H9 (cell line): ENCODE measurements at regions not wholly inside any gene's neighbourhood (a gene's known extent, or its start where the extent isn't known, plus 50 kb on each side); places are given as distances from the start of the nearest gene placed in this dataset.

Source experiments
- DNase-seq: peaks from one replicate; pipeline ENCODE4 v3.0.0-alpha.2; 2017
- H2AFZ ChIP-seq: one replicate; pipeline ENCODE4 v1.6.1; 2013; ENCODE audit warnings: mild to moderate bottlenecking, low read length, control low read depth, moderate library complexity
- H2AK5ac ChIP-seq: 2 replicates; pipeline ENCODE4 v1.6.1; 2013; ENCODE audit warnings: low read length, control low read depth, mixed read lengths; ENCODE audit not compliant: insufficient read length
- H2BK120ac ChIP-seq: one replicate; pipeline ENCODE4 v1.6.1; 2013; ENCODE audit warnings: low read depth, mild to moderate bottlenecking, low read length, control low read depth, inconsistent platforms; ENCODE audit not compliant: poor library complexity, severe bottlenecking
- H2BK12ac ChIP-seq: 2 replicates; pipeline ENCODE4 v1.6.1; 2013; ENCODE audit warnings: low read length, control low read depth, mixed read lengths, low read depth; ENCODE audit not compliant: insufficient read length
- H2BK15ac ChIP-seq: 2 replicates; pipeline ENCODE4 v1.6.1; 2013; ENCODE audit warnings: low read depth, low read length, control low read depth
- H2BK20ac ChIP-seq: one replicate; pipeline ENCODE4 v1.6.1; 2013; ENCODE audit warnings: low read depth, mild to moderate bottlenecking, low read length, control low read depth, inconsistent platforms; ENCODE audit not compliant: poor library complexity, severe bottlenecking
- H2BK5ac ChIP-seq: 2 replicates; pipeline ENCODE4 v1.6.1; 2013; ENCODE audit warnings: low read length, control low read depth, mixed read lengths; ENCODE audit not compliant: insufficient read length
- H3K14ac ChIP-seq: 2 replicates; pipeline ENCODE4 v1.6.1; 2013; ENCODE audit warnings: low read length, control low read depth; ENCODE audit not compliant: insufficient read depth
- H3K18ac ChIP-seq: 2 replicates; pipeline ENCODE4 v1.6.1; 2013; ENCODE audit warnings: low read depth, mild to moderate bottlenecking, mixed read lengths, low read length, control low read depth; ENCODE audit not compliant: insufficient read length
- H3K23ac ChIP-seq: 2 replicates; pipeline ENCODE4 v1.6.1; 2013; ENCODE audit warnings: low read length, control low read depth, mixed read lengths, low read depth; ENCODE audit not compliant: insufficient read length
- H3K23me2 ChIP-seq: 2 replicates; pipeline ENCODE4 v1.6.1; 2013; ENCODE audit warnings: low read depth, mild to moderate bottlenecking, mixed read lengths, low read length, control low read depth; ENCODE audit not compliant: insufficient read length, poor library complexity, severe bottlenecking
- H3K27ac ChIP-seq: 2 replicates; pipeline ENCODE4 v1.5.1; 2013; ENCODE audit warnings: low read length, control low read depth, mixed read lengths, low read depth; ENCODE audit not compliant: insufficient read length
- H3K27me3 ChIP-seq: 2 replicates; pipeline ENCODE4 v1.6.1; 2013; ENCODE audit warnings: low read length, control low read depth, inconsistent platforms; ENCODE audit not compliant: insufficient read depth
- H3K4ac ChIP-seq: 2 replicates; pipeline ENCODE4 v1.6.1; 2013; ENCODE audit warnings: low read depth, mild to moderate bottlenecking, control low read depth, inconsistent platforms, low read length, moderate library complexity
- H3K4me1 ChIP-seq: 2 replicates; pipeline ENCODE4 v1.6.1; 2013; ENCODE audit warnings: low read length, control low read depth, inconsistent platforms; ENCODE audit not compliant: insufficient read depth
- H3K4me2 ChIP-seq: 2 replicates; pipeline ENCODE4 v1.6.1; 2013; ENCODE audit warnings: low read length, control low read depth, mixed read lengths; ENCODE audit not compliant: insufficient read length, insufficient read depth
- H3K56ac ChIP-seq: 2 replicates; pipeline ENCODE4 v1.6.1; 2013; ENCODE audit warnings: low read depth, mild to moderate bottlenecking, mixed read lengths, low read length, control low read depth; ENCODE audit not compliant: insufficient read length
- H3K79me1 ChIP-seq: 2 replicates; pipeline ENCODE4 v1.6.1; 2013; ENCODE audit warnings: low read depth, mild to moderate bottlenecking, moderate library complexity, low read length, control low read depth, inconsistent platforms; ENCODE audit not compliant: insufficient read depth, poor library complexity, severe bottlenecking
- H3K79me2 ChIP-seq: 2 replicates; pipeline ENCODE4 v1.6.1; 2013; ENCODE audit warnings: low read length, control low read depth, inconsistent platforms; ENCODE audit not compliant: insufficient read depth
- H3K9ac ChIP-seq: 2 replicates; pipeline ENCODE4 v1.6.1; 2013; ENCODE audit warnings: low read length, control low read depth, mixed read lengths; ENCODE audit not compliant: insufficient read length; ENCODE audit errors: extremely low read depth
- H3K9me3 ChIP-seq: one replicate; pipeline ENCODE4 v1.6.1; 2013; ENCODE audit warnings: low read depth, low read length, inconsistent platforms; ENCODE audit not compliant: control insufficient read depth
- H3T11ph ChIP-seq: one replicate; pipeline ENCODE4 v1.6.1; 2013; ENCODE audit warnings: mild to moderate bottlenecking, low read length, control low read depth, inconsistent platforms
- H4K20me1 ChIP-seq: one replicate; pipeline ENCODE4 v1.6.1; 2013; ENCODE audit not compliant: control insufficient read depth, insufficient read length, insufficient read depth
- H4K5ac ChIP-seq: 2 replicates; pipeline ENCODE4 v1.6.1; 2013; ENCODE audit warnings: low read depth, mild to moderate bottlenecking, mixed read lengths, low read length, control low read depth; ENCODE audit not compliant: insufficient read length
- H4K8ac ChIP-seq: replicated peaks from 2 replicates; pipeline ENCODE4 v1.6.1; 2013; ENCODE audit warnings: low read length, control low read depth, mixed read lengths, low read depth; ENCODE audit not compliant: insufficient read length
- H4K91ac ChIP-seq: 2 replicates; pipeline ENCODE4 v1.6.1; 2013; ENCODE audit warnings: low read depth, mild to moderate bottlenecking, moderate library complexity, mixed read lengths, low read length, control low read depth; ENCODE audit not compliant: insufficient read length
- H3K27ac Mint-ChIP-seq, 3 experiments: 2 replicates in 2 of 3; 3 replicates in 1 of 3; pipeline ENCODE4 v1.8.0; 2020 to 2021; ENCODE audit warnings: mixed read lengths in 3 of 3, mild to moderate bottlenecking in 1 of 3, moderate library complexity in 1 of 3
- H3K27me3 Mint-ChIP-seq: 2 replicates; pipeline ENCODE4 v1.8.0; 2021; ENCODE audit warnings: low read depth, mild to moderate bottlenecking, moderate library complexity, mixed read lengths
- H3K36me3 Mint-ChIP-seq, 3 experiments: 2 replicates in 2 of 3; 3 replicates in 1 of 3; pipeline ENCODE4 v1.8.0; 2020 to 2021; ENCODE audit warnings: low read depth in 3 of 3, mixed read lengths in 3 of 3; ENCODE audit not compliant: insufficient read depth in 1 of 3
- H3K4me1 Mint-ChIP-seq, 2 experiments: 2 replicates each; pipeline ENCODE4 v1.8.0; 2020; ENCODE audit warnings: mixed read lengths in 2 of 2
- H3K4me3 Mint-ChIP-seq, 2 experiments: 2 replicates in 1 of 2; 3 replicates in 1 of 2; pipeline ENCODE4 v1.8.0; 2020 to 2021; ENCODE audit warnings: mild to moderate bottlenecking in 2 of 2, mixed read lengths in 2 of 2, moderate library complexity in 1 of 2
- H3K9me3 Mint-ChIP-seq, 2 experiments: 2 replicates in 1 of 2; 3 replicates in 1 of 2; pipeline ENCODE4 v1.8.0; 2020; ENCODE audit warnings: mild to moderate bottlenecking in 2 of 2, mixed read lengths in 2 of 2, moderate library complexity in 1 of 2
- WGBS: extraction: QIAGEN DNeasy Blood & Tissue Kit; methylation state at CpG from one replicate; pipeline ENCODE4 v1.1.7; 2013; ENCODE audit warnings: missing lambda C conversion rate, low lambda C conversion rate, mixed read lengths; ENCODE audit not compliant: insufficient read length; ENCODE audit errors: extremely low coverage; 5-methylcytosine and 5-hydroxymethylcytosine counted together
- TF ChIP-seq, protein P1 (sequence below): fragments of 200-600 bp; sonication (generic); conservative IDR thresholded peaks from 3 replicates; pipeline ENCODE4 v1.8.0; 2021; ENCODE audit warnings: antibody characterized with exemption, mild to moderate bottlenecking

DNA sequence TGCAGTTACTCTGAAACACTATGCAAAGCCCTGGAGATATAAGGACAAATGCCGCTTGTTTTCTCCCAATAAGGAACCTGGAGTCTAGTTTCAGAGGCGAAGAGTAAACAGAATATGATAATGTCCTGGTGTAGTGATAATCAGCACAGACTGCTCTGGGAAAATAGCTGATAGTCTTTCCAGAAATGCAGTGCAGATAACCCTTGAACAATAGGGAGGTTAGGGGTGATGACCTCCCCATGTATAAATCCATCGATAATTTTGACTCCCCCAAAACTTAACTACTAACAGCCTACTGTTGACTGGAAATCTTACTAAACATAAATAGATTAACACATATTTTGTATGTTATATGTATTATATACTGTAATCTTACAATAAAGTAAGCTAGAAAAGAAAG is 1280.9 kb upstream of the TENM3 start:
- no peak overlapping the region for H2BK15ac ChIP-seq
- H3T11ph ChIP-seq = no peak overlapping the region
- H2AFZ ChIP-seq = no peak overlapping the region
- H4K8ac ChIP-seq = no peak overlapping the region
- H4K91ac ChIP-seq = no peak overlapping the region
- no peak overlapping the region for H3K18ac ChIP-seq
- no peak overlapping the region for H2BK120ac ChIP-seq
- no peak overlapping the region for H3K9ac ChIP-seq
- Mint-ChIP-seq H3K27ac (no peak overlapping the region), H3K27me3 (no peaks in the 10 kb centered on the region), H3K4me1 (peaks cover 12 to 14% of the 10 kb centered on the region in 2 experiments), H3K36me3 (no peaks in the 10 kb centered on the region), H3K4me3 (no peak overlapping the region), H3K9me3 (no peaks in the 10 kb centered on the region)
- H2BK12ac ChIP-seq = no peak overlapping the region
- H4K5ac ChIP-seq = no peak overlapping the region
- H3K27me3 ChIP-seq = no peaks in the 10 kb centered on the region
- TF ChIP-seq, protein P1, sequence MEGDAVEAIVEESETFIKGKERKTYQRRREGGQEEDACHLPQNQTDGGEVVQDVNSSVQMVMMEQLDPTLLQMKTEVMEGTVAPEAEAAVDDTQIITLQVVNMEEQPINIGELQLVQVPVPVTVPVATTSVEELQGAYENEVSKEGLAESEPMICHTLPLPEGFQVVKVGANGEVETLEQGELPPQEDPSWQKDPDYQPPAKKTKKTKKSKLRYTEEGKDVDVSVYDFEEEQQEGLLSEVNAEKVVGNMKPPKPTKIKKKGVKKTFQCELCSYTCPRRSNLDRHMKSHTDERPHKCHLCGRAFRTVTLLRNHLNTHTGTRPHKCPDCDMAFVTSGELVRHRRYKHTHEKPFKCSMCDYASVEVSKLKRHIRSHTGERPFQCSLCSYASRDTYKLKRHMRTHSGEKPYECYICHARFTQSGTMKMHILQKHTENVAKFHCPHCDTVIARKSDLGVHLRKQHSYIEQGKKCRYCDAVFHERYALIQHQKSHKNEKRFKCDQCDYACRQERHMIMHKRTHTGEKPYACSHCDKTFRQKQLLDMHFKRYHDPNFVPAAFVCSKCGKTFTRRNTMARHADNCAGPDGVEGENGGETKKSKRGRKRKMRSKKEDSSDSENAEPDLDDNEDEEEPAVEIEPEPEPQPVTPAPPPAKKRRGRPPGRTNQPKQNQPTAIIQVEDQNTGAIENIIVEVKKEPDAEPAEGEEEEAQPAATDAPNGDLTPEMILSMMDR = no peak
- H2BK20ac ChIP-seq = no peak overlapping the region
- H2BK5ac ChIP-seq = no peak overlapping the region
- no peaks in the 10 kb centered on the region for H3K4me1 ChIP-seq
- no peaks in the 10 kb centered on the region for H3K79me2 ChIP-seq
- no peaks in the 10 kb centered on the region for H3K23me2 ChIP-seq
- no peak overlapping the region for H3K23ac ChIP-seq
- H3K4ac ChIP-seq = no peak overlapping the region
- DNase-seq = no peak
- H4K20me1 ChIP-seq = no peaks in the 10 kb centered on the region
- H3K79me1 ChIP-seq = no peaks in the 10 kb centered on the region
- WGBS = no CpG with 5 or more reads among the region's 3 CpGs
- no peak overlapping the region for H3K56ac ChIP-seq
- no peak overlapping the region for H2AK5ac ChIP-seq
- H3K14ac ChIP-seq = no peak overlapping the region
- H3K27ac ChIP-seq = no peak overlapping the region
- H3K4me2 ChIP-seq = no peak overlapping the region
- no peaks in the 10 kb centered on the region for H3K9me3 ChIP-seq
